Muscle of arm (tissue), 1 donor: ENCODE measurements at regions not wholly inside any gene's neighbourhood (a gene's known extent, or its start where the extent isn't known, plus 50 kb on each side); places are given as distances from the start of the nearest gene placed in this dataset.
A peak's percentile ranks its signal among the peaks of the same experiment; 100 is the strongest.
"Not testable (repeated sequence)": the region's sequence is repeated elsewhere in the genome, so short reads cannot be mapped to it uniquely, and the experiment has no call there.

ENCODE experiments used
- DNase-seq: peaks from one replicate; pipeline ENCODE4 v3.0.0-alpha.2; 2013

- DNase-seq, result no peak
Measured at GRCh38 chr3:66803721-66804695, 194.1 kb upstream of the KBTBD8 start.

DNA sequence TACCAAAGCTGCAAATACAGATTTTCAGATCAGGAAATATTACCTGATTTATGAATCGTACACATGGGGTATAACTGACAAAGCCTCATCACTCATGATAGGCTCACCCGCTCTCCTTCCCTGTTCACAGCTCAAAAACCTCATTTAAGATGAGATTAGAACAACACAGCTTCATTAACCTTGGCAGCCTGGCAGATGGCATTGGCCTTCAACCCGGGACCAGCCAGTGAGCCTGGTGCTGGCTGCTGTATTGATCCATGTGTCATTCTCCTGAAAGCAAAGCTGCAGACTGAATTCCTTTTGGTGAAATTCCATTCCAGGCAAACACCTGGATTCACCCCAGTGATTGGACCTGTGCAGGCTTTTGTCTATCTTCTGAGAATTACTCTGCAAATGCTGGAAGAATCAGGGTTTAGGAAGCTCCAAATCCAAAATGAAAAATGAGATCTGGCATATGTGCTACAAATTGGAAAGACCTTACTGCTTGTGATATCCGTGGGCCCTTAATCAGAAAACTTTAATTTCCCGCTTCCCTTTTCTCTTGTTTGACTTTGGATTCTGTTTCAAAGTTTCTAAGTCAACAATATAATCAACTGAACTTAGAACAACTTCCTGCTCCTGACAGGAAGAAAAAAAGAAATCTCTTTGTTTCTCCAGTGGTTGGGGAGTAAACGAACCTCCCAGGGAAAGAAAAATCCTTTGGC, 189.1 kb upstream of the KBTBD8 start:
- DNase-seq, result no peak

DNA sequence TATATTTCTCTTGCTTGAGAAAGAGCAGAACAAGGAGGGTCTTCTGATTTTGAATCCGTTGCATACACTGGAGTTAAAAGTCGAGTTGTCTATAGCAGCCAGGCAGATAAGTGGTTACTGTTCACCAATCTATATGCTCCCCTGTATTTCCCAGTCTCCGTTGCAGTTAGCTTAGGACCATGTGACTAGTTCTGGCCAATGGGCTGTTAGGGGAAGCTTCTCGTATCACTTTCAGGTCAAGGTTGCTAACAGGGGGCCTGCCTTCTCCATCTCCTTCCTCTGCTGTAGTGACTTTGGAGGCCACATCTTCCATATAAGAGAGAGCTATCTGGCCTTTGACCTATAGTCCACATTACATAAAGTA, 188.5 kb upstream of the KBTBD8 start:
- DNase-seq, result no peak

- DNase-seq, result no peak
Measured at GRCh38 chr3:66812136-66812535, 186.0 kb upstream of the KBTBD8 start.

DNA sequence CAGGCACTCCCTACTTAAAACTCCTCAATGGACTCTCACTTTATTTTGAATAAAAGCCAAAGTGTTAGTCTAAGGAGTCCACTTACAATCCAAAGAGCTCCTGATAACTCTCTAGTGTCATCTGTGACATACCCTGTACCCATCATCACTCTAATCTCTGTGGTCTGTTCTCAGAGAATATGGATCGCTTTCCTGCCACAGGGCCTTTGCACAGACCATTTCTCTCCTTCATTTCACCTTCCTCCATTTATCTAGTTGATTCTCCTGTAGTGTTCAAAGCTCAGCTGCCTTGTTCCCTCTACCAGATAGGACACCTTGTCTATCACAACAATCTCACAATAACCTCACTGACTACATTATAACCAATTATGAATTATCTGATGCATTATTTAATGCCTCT, 185.4 kb upstream of the KBTBD8 start:
- DNase-seq, result no peak

DNA sequence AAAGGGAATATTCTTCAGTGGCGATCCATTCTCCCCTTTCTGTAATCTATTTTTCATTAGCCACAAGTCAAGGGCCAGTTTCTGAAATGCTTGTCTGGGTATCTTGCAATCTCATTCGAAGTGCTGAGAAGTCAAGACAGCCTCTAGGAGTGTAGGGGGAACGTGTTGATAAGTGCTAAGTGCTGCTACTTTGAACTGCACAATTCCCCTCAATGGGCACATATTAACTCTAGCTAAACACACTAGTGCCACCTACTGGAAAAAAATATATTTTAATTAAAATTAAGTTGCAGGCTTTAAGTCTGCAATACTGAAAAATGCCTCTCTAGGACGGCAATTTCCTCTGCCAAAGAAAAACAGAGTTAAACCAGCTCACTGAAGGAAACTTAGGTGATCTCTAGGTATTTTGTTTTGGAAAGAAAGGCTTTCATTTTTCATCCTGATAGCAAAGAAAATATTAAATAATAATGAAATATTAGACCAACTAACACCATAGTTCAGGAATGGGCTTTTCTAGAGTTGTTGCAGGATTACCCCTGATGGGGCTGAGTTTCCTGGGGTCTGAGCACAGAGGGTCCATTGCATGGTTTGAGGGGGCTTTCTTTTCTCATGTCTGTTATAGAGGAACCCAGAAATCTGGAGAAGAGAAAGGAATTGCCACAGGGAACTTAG, 181.9 kb upstream of the KBTBD8 start:
- DNase-seq, result peak; percentile 44

DNA sequence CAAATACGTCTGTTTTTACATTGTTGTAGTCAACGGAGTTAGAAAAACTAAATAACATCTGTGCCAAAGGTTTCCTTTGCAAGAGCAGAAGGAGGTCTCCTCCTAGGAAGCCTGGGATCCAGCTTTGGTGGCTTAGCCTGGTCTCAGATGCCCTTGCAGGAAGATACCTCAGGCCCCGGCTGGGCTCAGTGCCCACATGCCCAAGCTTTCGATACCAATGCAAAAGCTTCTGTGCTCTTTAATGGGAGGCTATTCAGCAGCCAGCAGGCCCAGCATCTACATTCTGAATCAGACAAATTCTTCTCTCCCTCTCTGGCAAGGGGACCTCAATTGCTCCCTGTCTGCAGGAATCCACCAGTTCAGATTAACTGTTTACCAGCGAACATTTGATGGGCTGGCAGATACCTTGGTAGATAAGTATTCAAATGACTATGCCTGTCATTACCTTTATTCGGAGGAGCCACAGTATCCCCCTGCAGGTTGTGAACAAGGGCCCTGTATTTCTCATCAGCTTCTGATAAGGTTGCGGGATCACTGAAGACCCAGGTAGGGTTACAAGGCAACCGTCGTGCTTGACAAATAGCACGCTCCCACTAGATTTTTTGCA, 180.1 kb upstream of the KBTBD8 start:
- DNase-seq, result no peak

DNA sequence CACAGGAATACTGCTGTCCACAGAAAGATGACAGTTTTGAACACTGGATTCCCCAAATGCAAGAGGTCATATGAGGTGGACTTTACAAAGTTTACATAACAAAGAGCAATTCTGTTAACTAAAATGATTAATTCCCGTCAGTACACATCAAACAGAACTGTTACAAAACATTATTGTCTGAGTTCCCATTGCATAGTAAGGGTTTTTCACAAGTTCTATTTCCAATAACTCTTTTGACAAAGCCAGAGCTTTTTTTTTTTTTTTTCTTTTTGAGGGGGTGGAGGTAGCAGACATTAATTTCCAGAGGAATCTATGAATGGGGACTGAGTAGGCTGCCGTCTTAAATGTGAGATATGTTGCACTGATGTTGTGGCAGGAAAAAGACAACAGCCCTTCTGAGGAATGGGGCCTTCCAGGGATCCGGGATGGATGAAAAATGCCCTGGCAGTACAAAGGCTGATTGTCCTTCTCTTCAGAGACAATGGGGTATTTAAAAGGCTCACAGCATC, 178.1 kb upstream of the KBTBD8 start:
- DNase-seq, result no peak

DNA sequence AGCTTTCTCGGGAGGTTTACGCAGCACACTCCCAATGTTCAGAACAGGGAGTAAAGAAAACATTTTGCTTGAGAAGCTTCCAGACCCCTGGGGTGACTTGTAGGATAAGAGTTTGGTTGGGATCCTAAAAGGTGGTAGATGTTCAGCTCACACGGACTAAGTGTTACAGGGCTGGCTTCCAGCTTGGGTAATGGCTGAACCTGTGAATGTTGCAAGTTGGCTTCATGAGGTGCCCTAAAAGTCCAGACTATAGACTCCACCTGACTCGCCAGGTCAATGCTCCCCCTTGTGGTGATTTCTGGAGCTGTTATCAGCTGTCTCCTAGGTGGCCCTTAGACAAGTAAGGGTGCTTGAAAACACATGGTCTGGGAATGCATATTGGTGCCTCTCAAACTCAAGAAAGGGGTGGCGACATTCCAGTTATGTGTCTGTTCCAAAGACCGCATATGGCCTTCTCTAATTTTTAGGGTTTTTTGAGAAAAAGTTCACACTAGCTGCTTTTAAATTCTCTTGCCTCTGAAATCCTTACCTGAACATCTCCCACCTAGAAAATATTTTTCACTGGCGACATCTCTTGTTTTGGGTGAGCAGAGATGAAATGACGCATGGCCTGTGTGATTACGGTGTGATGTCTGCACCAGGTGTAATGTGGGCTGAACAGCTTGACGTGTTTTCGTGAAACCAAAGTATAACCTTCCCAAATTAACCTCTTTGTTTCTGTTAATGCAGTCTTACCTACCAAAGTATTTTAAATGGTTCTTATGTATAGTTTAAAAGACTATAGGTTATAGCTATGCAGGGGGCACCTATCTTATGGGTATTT, 175.7 kb upstream of the KBTBD8 start:
- DNase-seq, result no peak

GRCh38 chr3:66823009-66823397, 175.1 kb upstream of the KBTBD8 start:
- DNase-seq, result no peak

GRCh38 chr3:66823532-66823931, 174.6 kb upstream of the KBTBD8 start:
- DNase-seq, result no peak

DNA sequence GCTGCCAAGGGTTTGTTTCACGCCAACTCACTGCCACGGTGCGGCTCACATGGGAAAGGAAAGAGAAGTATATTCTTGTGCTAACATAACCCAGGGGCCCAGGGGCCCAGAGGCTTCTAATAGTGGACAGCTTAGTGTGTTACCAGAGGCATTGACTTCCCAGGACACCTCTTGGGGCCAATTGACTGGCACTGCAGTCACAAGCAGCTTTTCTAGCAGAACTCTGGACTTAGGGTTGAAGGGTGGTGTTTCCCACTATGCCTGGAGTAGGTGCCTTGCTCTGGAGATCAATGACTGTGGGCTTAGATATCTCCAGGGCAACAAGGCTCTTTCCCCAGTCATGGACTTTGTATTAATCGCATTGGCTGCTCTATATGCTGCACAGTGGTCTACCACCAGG, 172.7 kb upstream of the KBTBD8 start:
- no peak for DNase-seq

- no peak for DNase-seq
Measured at GRCh38 chr3:66827726-66828125, 170.4 kb upstream of the KBTBD8 start.

DNA sequence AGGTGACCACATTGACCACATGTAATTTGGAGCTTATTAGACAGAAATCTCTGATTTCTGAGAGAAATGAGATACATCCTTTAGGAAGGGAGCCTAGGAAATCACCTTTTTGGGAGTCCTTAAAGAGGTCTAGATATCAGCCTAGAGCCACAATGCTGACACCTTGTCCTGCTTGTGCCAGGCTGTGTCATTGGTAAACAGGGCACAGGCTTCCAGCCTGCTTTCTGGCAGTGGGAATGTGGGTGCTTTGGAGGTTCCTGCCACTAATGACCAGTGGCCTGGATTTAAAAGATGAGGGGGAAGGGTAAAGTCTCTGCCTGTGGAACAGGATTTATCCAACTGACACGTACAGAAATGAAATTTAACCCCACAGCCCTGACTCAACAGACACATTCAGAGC, 169.8 kb upstream of the KBTBD8 start:
- no peak for DNase-seq

GRCh38 chr3:66830301-66830700, 167.8 kb upstream of the KBTBD8 start:
- no peak for DNase-seq

DNA sequence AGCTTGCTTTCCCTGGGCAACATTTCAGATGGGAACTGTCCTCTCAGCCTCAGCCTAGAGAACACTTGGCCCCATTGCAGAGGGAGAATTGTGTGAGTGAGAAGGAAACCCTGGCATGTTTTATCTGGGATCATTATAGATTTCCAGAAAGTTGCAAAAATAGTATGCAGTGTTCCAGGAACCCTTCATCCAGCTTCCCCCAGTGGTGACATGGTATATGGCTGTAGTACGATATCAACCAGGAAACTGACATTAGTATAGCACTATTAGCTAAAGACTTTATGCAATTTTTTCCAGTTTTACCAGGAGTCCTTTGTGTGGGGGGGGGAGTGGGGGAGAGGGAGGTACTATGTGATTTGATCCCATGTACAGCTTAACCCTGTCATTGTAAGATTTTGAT, 166.2 kb upstream of the KBTBD8 start:
- no peak for DNase-seq

GRCh38 chr3:66836363-66837152, 161.5 kb upstream of the KBTBD8 start:
- DNase-seq, result no peak

DNA sequence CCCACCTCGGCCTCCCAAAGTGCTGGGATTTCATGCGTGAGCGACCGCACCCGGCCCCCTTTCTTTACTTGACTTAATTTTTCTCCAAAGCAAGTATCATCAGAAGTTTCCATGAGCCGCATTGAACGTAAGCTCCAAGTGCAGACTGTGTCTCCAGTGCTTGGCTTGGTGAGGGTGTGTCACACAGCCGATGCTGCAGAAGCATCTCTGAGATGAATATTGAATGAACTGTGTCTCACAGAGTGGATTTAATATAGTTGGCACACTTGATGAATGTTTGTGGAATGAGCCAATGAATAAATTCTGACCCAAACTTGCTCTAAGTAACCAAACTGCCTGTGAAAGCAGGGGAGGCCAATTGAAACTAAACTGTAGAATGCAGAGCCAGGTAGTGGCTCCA, 159.4 kb upstream of the KBTBD8 start:
- DNase-seq, result no peak

DNA sequence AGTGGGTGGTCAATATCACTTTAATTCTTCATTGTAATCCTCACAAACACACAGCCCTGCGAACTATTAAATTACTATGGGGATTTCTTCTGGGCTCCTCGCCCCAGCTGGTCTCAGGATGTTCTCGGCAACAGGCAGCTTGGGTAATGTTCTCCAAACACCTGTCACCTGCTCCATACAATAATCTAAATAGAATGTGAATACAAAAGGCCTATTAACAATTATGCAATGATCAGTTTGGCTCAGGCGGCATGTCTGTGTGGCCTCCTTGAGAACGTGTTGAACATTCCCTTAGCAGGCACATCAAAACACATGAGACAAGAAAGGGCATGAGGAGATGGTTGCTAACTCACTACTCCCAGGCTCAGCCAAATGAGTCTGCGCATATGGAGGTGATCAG, 158.6 kb upstream of the KBTBD8 start:
- no peak for DNase-seq

DNA sequence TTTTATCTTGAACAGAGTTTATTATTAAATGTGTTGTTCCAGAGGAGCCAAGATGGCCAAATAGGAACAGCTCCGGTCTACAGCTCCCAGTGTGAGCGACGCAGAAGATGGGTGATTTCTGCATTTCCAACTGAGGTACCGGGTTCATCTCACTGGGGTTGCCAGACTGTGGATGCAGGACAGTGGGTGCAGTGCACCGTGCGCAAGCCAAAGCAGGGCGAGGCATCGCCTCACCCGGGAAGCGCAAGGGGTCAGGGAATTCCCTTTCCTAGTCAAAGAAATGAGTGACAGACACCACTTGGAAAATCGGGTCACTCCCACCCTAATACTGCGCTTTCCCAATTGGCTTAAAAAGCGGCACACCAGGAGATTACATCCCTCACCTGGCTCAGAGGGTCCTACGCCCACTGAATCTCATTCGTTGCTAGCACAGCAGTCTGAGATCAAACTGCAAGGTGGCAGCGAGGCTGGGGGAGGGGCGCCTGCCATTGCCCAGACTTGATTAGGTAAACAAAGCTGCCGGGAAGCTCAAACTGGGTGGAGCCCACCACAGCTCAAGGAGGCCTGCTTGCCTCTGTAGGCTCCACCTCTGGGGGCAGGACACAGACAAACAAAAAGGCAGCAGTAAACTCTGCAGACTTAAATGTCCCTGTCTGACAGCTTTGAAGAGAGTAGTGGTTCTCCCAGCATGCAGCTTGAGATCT, 155.2 kb upstream of the KBTBD8 start:
- not testable (repeated sequence) for DNase-seq
